ENCODE measurements at regions not wholly inside any gene's neighbourhood (a gene's known extent, or its start where the extent isn't known, plus 50 kb on each side); places are given as distances from the start of the nearest gene placed in this dataset.

- no peak overlapping the region for H2AFZ ChIP-seq (ENCODE audit: low read length)
- H3K9me2 ChIP-seq (ENCODE audit: low read depth, low read length): no peaks in the 10 kb centered on the region
- H3K27me3 ChIP-seq (ENCODE audit: insufficient read depth, low read length): no peaks in the 10 kb centered on the region
- H3K27ac ChIP-seq (ENCODE audit: low read depth, low read length, poor library complexity, severe bottlenecking): no peak overlapping the region
- no peaks in the 10 kb centered on the region for H3K4me1 ChIP-seq (ENCODE audit: insufficient read depth, low read length, severe bottlenecking)
- H3K36me3 ChIP-seq (ENCODE audit: insufficient read depth, low read length): no peaks in the 10 kb centered on the region
- no peak for TF ChIP-seq EZH2 (IDR thresholded peaks at IDR 0.05; ENCODE audit: borderline replicate concordance, low read length)
- no peaks in the 10 kb centered on the region for H4K20me1 ChIP-seq (ENCODE audit: insufficient read depth, low read length)
- H3K9me3 ChIP-seq (ENCODE audit: low read length): no peaks in the 10 kb centered on the region
- H3K4me3 ChIP-seq (ENCODE audit: low read depth, low read length, poor library complexity, severe bottlenecking): no peak overlapping the region
- H3F3A ChIP-seq (ENCODE audit: insufficient read depth, low read length): no peaks in the 10 kb centered on the region
- no peak overlapping the region for H3K9ac ChIP-seq (ENCODE audit: low read length)
- H3K79me2 ChIP-seq (ENCODE audit: insufficient read depth, low read length): no peaks in the 10 kb centered on the region
- H3K4me2 ChIP-seq (ENCODE audit: low read length): no peak overlapping the region
Observed at GRCh38 chrX:19194285-19195242, 72.3 kb upstream of the ADGRG2 start.

GRCh38 chrX:19195243-19195610 is 73.0 kb upstream of the ADGRG2 start:
- no peaks in the 10 kb centered on the region for H3K36me3 ChIP-seq (ENCODE audit: insufficient read depth, low read length)
- TF ChIP-seq CTCF (IDR thresholded peaks at IDR 0.05; ENCODE audit: low read length): no peak
- TF ChIP-seq EZH2 (IDR thresholded peaks at IDR 0.05; ENCODE audit: borderline replicate concordance, low read length): no peak
- H3K4me2 ChIP-seq (ENCODE audit: low read length): no peak overlapping the region
- H3K4me3 ChIP-seq (ENCODE audit: low read depth, low read length, poor library complexity, severe bottlenecking): no peak overlapping the region
- no peaks in the 10 kb centered on the region for H3K9me2 ChIP-seq (ENCODE audit: low read depth, low read length)
- no peaks in the 10 kb centered on the region for H4K20me1 ChIP-seq (ENCODE audit: insufficient read depth, low read length)
- no peak overlapping the region for H3K9ac ChIP-seq (ENCODE audit: low read length)
- no peak overlapping the region for H3K27ac ChIP-seq (ENCODE audit: low read depth, low read length, poor library complexity, severe bottlenecking)
- H3F3A ChIP-seq (ENCODE audit: insufficient read depth, low read length): no peaks in the 10 kb centered on the region
- H3K4me1 ChIP-seq (ENCODE audit: insufficient read depth, low read length, severe bottlenecking): no peaks in the 10 kb centered on the region
- H3K9me3 ChIP-seq (ENCODE audit: low read length): no peaks in the 10 kb centered on the region
- no peaks in the 10 kb centered on the region for H3K27me3 ChIP-seq (ENCODE audit: insufficient read depth, low read length)
- no peak overlapping the region for H2AFZ ChIP-seq (ENCODE audit: low read length)
- no peaks in the 10 kb centered on the region for H3K79me2 ChIP-seq (ENCODE audit: insufficient read depth, low read length)

GRCh38 chrX:19198473-19198872 is 76.2 kb upstream of the ADGRG2 start:
- Histone ChIP-seq H3K4me3 (ENCODE audit: low read depth, low read length, poor library complexity, severe bottlenecking) (no peak overlapping the region), H3F3A (ENCODE audit: insufficient read depth, low read length) (no peaks in the 10 kb centered on the region), H3K9ac (ENCODE audit: low read length) (no peak overlapping the region), H3K27ac (ENCODE audit: low read depth, low read length, poor library complexity, severe bottlenecking) (no peak overlapping the region), H3K9me3 (ENCODE audit: low read length) (no peaks in the 10 kb centered on the region), H4K20me1 (ENCODE audit: insufficient read depth, low read length) (no peaks in the 10 kb centered on the region), H3K36me3 (ENCODE audit: insufficient read depth, low read length) (no peaks in the 10 kb centered on the region), H3K9me2 (ENCODE audit: low read depth, low read length) (no peaks in the 10 kb centered on the region), H3K4me1 (ENCODE audit: insufficient read depth, low read length, severe bottlenecking) (no peaks in the 10 kb centered on the region), H3K79me2 (ENCODE audit: insufficient read depth, low read length) (no peaks in the 10 kb centered on the region), H2AFZ (ENCODE audit: low read length) (no peak overlapping the region), H3K27me3 (ENCODE audit: insufficient read depth, low read length) (no peaks in the 10 kb centered on the region), H3K4me2 (ENCODE audit: low read length) (no peak overlapping the region)
- TF ChIP-seq EZH2 (IDR thresholded peaks at IDR 0.05; ENCODE audit: borderline replicate concordance, low read length): no peak
- TF ChIP-seq CTCF (IDR thresholded peaks at IDR 0.05; ENCODE audit: low read length): no peak
